A673 (cell line): ENCODE measurements at regions not wholly inside any gene's neighbourhood (a gene's known extent, or its start where the extent isn't known, plus 50 kb on each side); places are given as distances from the start of the nearest gene placed in this dataset.

Source experiments
- BruUV-seq: library from RNA; stranded (reverse); fragments of 400-500 nt; replicated peaks from 2 replicates; lab custom pipeline; 2021; lab: Mats Ljungman, UMichigan
- CTCF ChIA-PET: fragments of 300-600 bp; sonication (Branson Sonifier 250); formaldehyde crosslinking; loops from one replicate; lab custom pipeline; 2022; ENCODE audit warnings: antibody characterized with exemption; lab: Charles Lee
- POLR2A ChIA-PET: fragments of 300-600 bp; sonication (Branson Sonifier 250); formaldehyde crosslinking; loops from one replicate; lab custom pipeline; 2022; ENCODE audit warnings: antibody characterized with exemption; ENCODE audit not compliant: low non-redundant PET; lab: Charles Lee
- DNase-seq: peaks from one replicate; pipeline ENCODE4 v3.0.0-alpha.2; 2015; ENCODE audit warnings: low spot score
- H3K27ac ChIP-seq: fragments of 200-600 bp; sonication (generic); 2 replicates; pipeline ENCODE4 v1.5.1; 2016; ENCODE audit warnings: mixed run types, low read depth, mild to moderate bottlenecking, mixed read lengths, antibody characterized with exemption, low read length; ENCODE audit not compliant: poor library complexity, severe bottlenecking
- H3K27me3 ChIP-seq: fragments of 200-600 bp; sonication (generic); replicated peaks from 2 replicates; pipeline ENCODE4 v1.6.1; 2017; ENCODE audit warnings: mixed run types, low read depth, mild to moderate bottlenecking, mixed read lengths, antibody characterized with exemption, low read length; ENCODE audit not compliant: insufficient read depth, poor library complexity
- H3K36me3 ChIP-seq: fragments of 200-600 bp; sonication (generic); 2 replicates; pipeline ENCODE4 v1.6.1; 2016; ENCODE audit warnings: mixed run types, mild to moderate bottlenecking, mixed read lengths, antibody characterized with exemption, low read length; ENCODE audit not compliant: insufficient read depth, poor library complexity, severe bottlenecking
- H3K4me1 ChIP-seq: fragments of 200-600 bp; sonication (generic); 2 replicates; pipeline ENCODE4 v1.6.1; 2017; ENCODE audit warnings: mixed run types, mild to moderate bottlenecking, mixed read lengths, antibody characterized with exemption, low read length; ENCODE audit not compliant: insufficient read depth, poor library complexity, severe bottlenecking
- H3K4me3 ChIP-seq: fragments of 200-600 bp; sonication (generic); 2 replicates; pipeline ENCODE4 v1.5.1; 2016; ENCODE audit warnings: low read depth, mixed run types, mild to moderate bottlenecking, mixed read lengths, low read length; ENCODE audit not compliant: poor library complexity, severe bottlenecking
- H3K9me3 ChIP-seq: fragments of 200-600 bp; sonication (generic); 2 replicates; pipeline ENCODE4 v1.6.1; 2016; ENCODE audit warnings: mixed run types, low read depth, mild to moderate bottlenecking, mixed read lengths, antibody characterized with exemption, low read length; ENCODE audit not compliant: poor library complexity, severe bottlenecking
- EZH2 ChIP-seq: fragments of 200-600 bp; sonication (generic); IDR thresholded peaks from 2 replicates; pipeline ENCODE4 v1.6.1; 2017; ENCODE audit warnings: borderline replicate concordance, low read depth, mild to moderate bottlenecking, mixed read lengths, antibody characterized with exemption, low read length; ENCODE audit not compliant: poor library complexity, severe bottlenecking
- intact Hi-C: fragments of 100-400 bp; cut with micrococcal nuclease; formaldehyde crosslinking; loops from one replicate; pipeline ENCODE4 v1.10.0; 2022; ENCODE audit not compliant: unreplicated experiment
- TF ChIP-seq, protein P1 (sequence below): fragments of 300-800, 200-600 bp; sonication (generic); conservative IDR thresholded peaks from 2 replicates; pipeline ENCODE4 v1.5.1; 2017; ENCODE audit warnings: low read depth, mild to moderate bottlenecking, antibody characterized with exemption, low read length, moderate library complexity, mixed read lengths

DNA sequence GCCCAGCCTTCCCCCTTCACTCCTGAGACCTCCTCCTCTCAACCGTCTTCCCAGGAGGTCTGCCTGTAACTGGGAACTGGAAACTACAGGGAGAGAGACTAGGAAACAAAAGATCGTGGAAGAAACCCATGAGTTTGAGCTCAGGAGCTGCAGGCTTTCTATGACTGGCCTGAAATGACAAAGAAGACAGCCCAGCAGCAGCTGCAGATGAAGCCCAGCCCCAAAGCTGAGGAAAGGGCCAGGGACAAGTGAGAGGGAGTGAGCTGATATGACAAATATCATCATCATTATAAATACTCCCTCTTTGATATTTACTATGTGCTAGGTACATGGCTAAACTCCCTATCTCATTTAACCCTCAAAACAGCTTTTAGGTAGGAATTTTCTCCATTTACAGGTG, 142.6 kb upstream of the CTTNBP2NL start:
- CTCF ChIA-PET, result no interaction called here
- intact Hi-C loops, result no loop called here
- Histone ChIP-seq H3K4me3 (no peak overlapping the region), H3K27ac (no peak overlapping the region), H3K27me3 (peaks cover 47% of the 10 kb centered on the region), H3K36me3 (no peaks in the 10 kb centered on the region), H3K9me3 (no peaks in the 10 kb centered on the region), H3K4me1 (no peaks in the 10 kb centered on the region)
- no peak for DNase-seq
- TF ChIP-seq, protein P1, sequence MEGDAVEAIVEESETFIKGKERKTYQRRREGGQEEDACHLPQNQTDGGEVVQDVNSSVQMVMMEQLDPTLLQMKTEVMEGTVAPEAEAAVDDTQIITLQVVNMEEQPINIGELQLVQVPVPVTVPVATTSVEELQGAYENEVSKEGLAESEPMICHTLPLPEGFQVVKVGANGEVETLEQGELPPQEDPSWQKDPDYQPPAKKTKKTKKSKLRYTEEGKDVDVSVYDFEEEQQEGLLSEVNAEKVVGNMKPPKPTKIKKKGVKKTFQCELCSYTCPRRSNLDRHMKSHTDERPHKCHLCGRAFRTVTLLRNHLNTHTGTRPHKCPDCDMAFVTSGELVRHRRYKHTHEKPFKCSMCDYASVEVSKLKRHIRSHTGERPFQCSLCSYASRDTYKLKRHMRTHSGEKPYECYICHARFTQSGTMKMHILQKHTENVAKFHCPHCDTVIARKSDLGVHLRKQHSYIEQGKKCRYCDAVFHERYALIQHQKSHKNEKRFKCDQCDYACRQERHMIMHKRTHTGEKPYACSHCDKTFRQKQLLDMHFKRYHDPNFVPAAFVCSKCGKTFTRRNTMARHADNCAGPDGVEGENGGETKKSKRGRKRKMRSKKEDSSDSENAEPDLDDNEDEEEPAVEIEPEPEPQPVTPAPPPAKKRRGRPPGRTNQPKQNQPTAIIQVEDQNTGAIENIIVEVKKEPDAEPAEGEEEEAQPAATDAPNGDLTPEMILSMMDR, result no peak
- TF ChIP-seq EZH2, result no peak
- no TSS peak for BruUV-seq
- POLR2A ChIA-PET, result no interaction called here

DNA sequence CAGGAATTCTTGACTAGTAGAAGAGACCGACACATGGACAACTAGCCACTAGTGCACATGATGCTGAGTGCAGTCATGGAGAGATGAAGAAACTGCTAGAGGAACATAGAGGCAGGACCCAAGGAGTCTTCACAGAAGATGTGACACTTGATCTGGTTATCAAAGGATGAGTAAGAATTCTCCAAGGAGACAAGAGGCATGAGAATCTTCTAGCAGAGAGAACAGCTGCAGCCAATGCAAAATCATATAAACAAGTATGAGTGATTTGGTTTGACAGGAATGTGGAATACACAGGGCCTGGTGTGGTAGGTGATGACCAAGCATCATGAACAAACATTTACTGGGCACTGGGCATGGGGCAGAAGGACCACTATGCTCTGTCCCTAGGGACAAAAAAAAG, 140.9 kb upstream of the CTTNBP2NL start:
- CTCF ChIA-PET, result no interaction called here

DNA sequence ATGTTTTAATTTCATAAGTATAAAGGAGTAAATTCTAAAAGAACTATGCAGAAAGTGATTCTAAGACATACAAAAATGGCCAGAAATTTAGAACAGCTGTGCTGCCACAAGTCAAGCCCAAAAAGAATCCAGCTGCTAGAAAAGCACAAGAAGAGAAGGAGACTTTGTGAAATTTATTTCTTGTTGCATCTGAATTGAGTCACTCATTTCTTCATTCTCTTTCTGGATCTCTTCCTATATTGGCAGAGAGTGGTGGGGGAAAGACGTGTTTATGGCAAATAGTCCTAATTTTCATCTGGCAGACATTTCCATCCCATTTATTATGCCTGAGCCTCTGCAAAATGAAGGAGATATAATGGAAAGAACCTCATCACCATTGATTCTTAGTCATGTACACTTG, 139.6 kb upstream of the CTTNBP2NL start:
- intact Hi-C loops, result no loop called here
- TF ChIP-seq EZH2, result no peak
- TF ChIP-seq, protein P1, result no peak
- DNase-seq, result no peak
- POLR2A ChIA-PET, result no interaction called here
- CTCF ChIA-PET, result interaction anchor here (0.5 kb wide), 1 partner anchor 1226 kb away, joined by 3 read pairs; no protein-coding TSS in a partner anchor
- H3K4me3 ChIP-seq, result no peak overlapping the region
- BruUV-seq, result no TSS peak
- H3K36me3 ChIP-seq, result no peaks in the 10 kb centered on the region
- no peak overlapping the region for H3K27ac ChIP-seq
- H3K9me3 ChIP-seq, result no peaks in the 10 kb centered on the region
- H3K4me1 ChIP-seq, result no peaks in the 10 kb centered on the region
- H3K27me3 ChIP-seq, result peaks cover 56% of the 10 kb centered on the region

More for the DNA sequence above, 140.9 kb upstream of the CTTNBP2NL start:
- H3K27ac ChIP-seq, result no peak overlapping the region
- no peaks in the 10 kb centered on the region for H3K36me3 ChIP-seq
- intact Hi-C loops, result no loop called here
- H3K9me3 ChIP-seq, result no peaks in the 10 kb centered on the region
- POLR2A ChIA-PET, result no interaction called here
- H3K4me1 ChIP-seq, result no peaks in the 10 kb centered on the region
- H3K27me3 ChIP-seq, result peaks cover 52% of the 10 kb centered on the region
- BruUV-seq, result no TSS peak
- no peak for DNase-seq
- H3K4me3 ChIP-seq, result no peak overlapping the region
- TF ChIP-seq EZH2, result no peak
- TF ChIP-seq, protein P1, result no peak
